ENCODE measurements at regions not wholly inside any gene's neighbourhood (a gene's known extent, or its start where the extent isn't known, plus 50 kb on each side); places are given as distances from the start of the nearest gene placed in this dataset.

DNA sequence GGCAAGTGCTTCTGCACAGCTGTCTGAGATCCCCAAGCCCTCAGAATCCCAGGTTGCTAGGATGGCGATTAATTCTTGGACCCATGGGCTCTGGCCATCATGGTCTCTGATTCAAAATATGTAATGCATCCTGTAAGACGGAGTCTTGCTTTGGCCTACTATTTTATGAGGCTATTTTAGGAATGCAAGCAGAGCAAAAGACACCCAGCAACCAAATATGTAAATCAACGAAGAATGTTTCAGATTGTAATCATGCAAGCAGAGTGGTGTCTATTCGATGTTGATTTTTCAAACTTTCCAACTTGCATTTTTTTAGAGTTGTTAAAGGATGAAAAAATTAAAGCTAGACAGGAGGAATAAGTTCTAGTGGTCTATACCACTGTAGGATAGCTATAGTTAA lies 154.8 kb downstream of the COL6A3 start:
- H3K4me3 Mint-ChIP-seq, result no peak overlapping the region
- peaks cover 5% of the 10 kb centered on the region for H3K4me1 Mint-ChIP-seq (ENCODE audit: low read depth)
- no peak for DNase-seq (ENCODE audit: low spot score)
- H3K27ac Mint-ChIP-seq, result no peak overlapping the region
- H3K36me3 Mint-ChIP-seq (ENCODE audit: low read depth), result no peaks in the 10 kb centered on the region
- H3K27me3 Mint-ChIP-seq (ENCODE audit: low read depth), result peaks cover 2% of the 10 kb centered on the region
- no peaks in the 10 kb centered on the region for H3K9me3 Mint-ChIP-seq

DNA sequence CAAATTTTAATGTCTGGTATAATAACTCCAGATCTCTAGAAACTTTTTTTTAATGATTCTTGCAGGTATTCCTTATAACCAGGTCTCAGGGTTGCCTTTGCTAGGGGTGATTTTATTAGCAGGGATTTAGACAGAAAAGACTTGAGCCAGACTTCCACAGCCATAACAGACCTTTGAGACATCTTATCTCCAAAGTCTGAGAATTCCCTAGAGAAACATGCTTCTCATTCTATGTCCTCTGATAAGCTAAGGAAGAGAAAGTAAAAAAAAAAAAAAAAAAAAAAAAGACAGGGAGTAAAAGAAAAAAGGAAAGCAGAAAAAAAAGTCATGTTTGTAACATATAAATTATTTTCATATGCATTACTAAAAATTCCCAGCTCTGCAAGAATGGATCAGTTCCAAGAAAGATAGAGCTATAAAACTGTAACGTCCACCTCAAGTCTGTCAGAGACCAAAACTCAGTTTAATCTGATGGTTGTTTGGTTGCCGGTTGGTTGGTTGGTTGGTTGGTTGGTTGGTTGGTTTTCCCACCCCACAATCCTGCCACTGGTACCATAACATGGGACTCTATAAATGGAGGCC lies 153.8 kb downstream of the COL6A3 start:
- no peak for DNase-seq (ENCODE audit: low spot score)
- Mint-ChIP-seq H3K4me1 (ENCODE audit: low read depth) (peaks cover 5% of the 10 kb centered on the region), H3K4me3 (no peak overlapping the region), H3K36me3 (ENCODE audit: low read depth) (no peaks in the 10 kb centered on the region), H3K9me3 (no peaks in the 10 kb centered on the region), H3K27ac (no peak overlapping the region), H3K27me3 (ENCODE audit: low read depth) (peaks cover 2% of the 10 kb centered on the region)

DNA sequence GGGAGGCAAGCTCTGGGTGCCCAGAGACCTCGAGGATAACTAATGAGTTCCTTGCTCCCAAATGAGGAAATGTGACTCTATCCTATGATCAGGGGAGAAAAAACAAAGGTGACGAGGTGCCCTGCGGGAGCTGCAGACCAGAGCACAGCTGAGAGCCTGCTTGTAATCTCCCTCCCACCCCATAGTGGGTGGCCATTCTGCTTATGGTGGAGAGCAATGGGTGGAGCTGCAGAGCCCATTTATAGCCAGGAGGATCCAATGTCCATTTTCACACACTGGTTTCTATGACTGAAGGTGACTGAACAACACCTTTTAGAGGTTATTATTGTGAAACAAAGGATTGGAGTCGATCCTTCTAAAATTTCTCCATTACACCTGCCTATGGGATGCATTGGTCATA lies 153.3 kb downstream of the COL6A3 start:
- Mint-ChIP-seq H3K36me3 (ENCODE audit: low read depth) (no peaks in the 10 kb centered on the region), H3K4me1 (ENCODE audit: low read depth) (peaks cover 5% of the 10 kb centered on the region), H3K9me3 (no peaks in the 10 kb centered on the region), H3K4me3 (no peak overlapping the region), H3K27ac (no peak overlapping the region), H3K27me3 (ENCODE audit: low read depth) (peaks cover 2% of the 10 kb centered on the region)
- DNase-seq (ENCODE audit: low spot score), result no peak

DNA sequence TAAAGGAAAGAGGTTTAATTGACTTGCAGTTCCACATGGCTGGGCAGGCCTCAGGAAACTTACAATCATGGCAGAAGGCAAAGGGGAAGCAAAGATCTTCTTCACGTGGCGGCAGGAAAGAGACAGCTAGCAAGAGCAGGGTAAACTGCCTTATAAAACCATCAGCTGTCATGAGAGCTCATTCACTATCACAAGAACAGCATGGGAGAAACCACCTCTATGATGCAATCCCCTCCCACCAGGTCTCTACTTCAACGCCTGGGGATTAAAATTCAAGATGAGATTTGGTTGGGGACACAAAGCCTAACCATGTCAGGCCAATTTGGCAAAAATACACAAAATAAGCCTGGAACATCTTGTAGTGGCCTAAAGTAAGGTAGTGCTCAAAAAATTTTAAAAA lies 152.6 kb downstream of the COL6A3 start:
- Mint-ChIP-seq H3K9me3 (no peaks in the 10 kb centered on the region), H3K36me3 (ENCODE audit: low read depth) (no peaks in the 10 kb centered on the region), H3K4me1 (ENCODE audit: low read depth) (peaks cover 5% of the 10 kb centered on the region), H3K27me3 (ENCODE audit: low read depth) (peaks cover 2% of the 10 kb centered on the region), H3K27ac (no peak overlapping the region), H3K4me3 (no peak overlapping the region)
- DNase-seq (ENCODE audit: low spot score), result no peak

DNA sequence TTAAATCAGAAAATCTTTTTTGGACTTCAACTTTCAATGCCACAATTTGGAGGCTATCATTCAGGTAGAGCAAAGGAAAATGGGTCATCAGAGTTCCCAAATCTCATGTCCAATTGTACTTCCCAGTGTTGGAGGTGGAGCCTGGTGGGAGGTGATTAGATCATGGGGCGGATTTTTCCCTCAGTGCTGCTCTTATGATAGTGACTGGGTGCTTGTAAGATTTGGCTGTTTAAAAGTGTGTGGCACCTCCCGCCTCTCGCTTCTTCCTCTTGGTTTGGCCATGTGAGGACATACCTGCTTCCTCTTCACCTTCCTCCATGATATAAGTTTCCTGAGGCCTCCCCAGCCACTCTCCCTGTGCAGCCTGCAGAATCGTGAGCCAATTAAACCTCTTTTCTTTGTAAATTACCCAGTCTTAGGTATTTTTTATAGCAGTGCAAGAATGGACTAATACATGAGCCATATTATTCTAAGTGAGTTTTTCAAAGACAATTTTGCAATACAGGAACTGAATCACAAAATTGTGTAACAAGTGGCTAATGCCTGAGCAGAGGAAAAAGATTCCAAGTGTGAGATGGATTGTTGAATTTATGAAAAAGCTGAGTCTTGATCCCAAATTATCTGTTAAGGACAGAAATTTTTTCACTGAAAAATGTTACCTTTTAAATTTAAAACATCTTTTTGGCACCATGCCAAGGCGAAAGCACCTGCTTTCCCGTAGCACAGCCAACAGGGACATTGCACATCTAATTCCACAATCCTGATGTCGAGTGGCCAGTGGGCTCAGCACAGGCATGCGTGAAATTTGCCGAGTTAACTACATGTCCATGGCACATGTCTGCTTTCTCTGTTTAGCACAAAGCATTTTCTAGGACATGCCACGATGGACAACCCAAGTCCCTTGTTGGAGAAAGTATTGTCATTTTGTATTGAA lies 150.9 kb downstream of the COL6A3 start:
- Mint-ChIP-seq H3K9me3 (no peaks in the 10 kb centered on the region), H3K4me1 (ENCODE audit: low read depth) (peaks cover 2% of the 10 kb centered on the region), H3K36me3 (ENCODE audit: low read depth) (no peaks in the 10 kb centered on the region), H3K27me3 (ENCODE audit: low read depth) (peaks cover 2% of the 10 kb centered on the region), H3K27ac (no peak overlapping the region), H3K4me3 (no peak overlapping the region)
- no peak for DNase-seq (ENCODE audit: low spot score)

DNA sequence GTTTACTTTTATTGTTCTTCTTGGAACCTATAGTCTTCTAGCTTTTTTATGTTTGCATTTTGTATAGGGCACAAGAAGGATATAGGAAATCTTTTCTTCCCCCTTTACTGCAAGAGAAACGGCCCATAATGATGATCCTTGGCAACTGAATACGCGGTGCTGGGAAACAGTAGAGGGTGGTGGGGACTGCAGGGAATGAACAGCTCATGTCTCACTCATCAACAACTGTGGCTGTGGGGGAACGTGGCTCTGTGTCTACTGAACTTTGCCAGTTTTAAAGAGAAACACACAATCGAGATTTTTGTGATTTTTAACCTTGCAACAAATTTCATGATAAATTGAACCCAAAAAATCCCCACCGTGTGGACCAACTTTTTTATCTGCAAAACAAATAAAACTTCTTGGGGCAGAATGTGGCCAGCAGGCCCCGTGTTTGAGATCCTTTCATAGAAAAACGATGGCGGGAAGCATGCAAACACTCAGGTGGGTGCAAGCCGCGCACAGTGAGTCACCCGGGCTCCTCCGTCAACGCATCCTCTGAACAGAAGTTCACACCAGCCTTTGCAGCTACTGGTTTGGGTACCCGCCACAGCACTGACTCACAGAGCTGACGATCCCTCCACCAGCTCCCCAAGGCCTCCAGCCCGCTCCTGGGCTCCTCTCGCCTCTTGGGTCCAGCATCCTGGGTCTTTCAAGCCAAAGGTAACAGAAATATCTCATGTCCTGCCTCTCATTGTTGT lies 149.3 kb downstream of the COL6A3 start:
- peaks cover 2% of the 10 kb centered on the region for H3K27me3 Mint-ChIP-seq (ENCODE audit: low read depth)
- no peaks in the 10 kb centered on the region for H3K36me3 Mint-ChIP-seq (ENCODE audit: low read depth)
- no peak for DNase-seq (ENCODE audit: low spot score)
- no peaks in the 10 kb centered on the region for H3K9me3 Mint-ChIP-seq
- H3K4me3 Mint-ChIP-seq, result no peak overlapping the region
- H3K27ac Mint-ChIP-seq, result no peak overlapping the region
- H3K4me1 Mint-ChIP-seq (ENCODE audit: low read depth), result no peaks in the 10 kb centered on the region

DNA sequence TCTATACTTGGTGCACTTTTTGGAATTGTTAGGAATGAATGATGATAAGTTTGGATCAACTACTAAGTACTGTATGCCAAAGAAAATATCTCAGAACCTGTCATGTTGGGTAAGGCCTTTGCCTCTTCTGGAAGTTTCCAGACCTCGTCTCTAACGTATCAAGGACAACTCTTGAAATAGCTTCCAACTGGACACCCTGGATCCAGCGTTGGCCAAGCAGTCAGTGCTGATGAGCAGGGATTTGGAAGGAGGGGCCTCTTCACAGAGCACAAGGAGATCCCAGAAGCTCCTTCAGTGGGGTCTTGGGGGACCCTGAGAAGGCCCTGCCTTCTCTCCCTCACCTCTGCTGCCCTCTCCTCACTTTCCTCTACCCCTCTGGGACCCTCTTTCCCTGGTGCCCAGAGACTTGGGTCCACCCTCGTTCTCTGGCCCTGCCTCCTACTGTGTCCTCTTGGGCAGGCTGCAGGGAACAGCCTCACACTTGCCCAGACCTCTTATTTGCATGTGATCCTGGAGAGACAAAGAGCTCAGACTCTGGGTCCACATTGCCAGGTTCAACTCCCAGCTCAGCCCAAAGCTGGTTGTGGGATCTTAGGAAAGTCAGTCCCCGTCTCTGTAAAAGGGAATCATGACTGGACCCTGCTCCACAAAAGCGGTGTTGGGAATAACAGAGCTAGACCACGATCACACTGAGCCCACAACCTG lies 145.8 kb downstream of the COL6A3 start:
- Mint-ChIP-seq H3K4me3 (no peak overlapping the region), H3K4me1 (ENCODE audit: low read depth) (no peaks in the 10 kb centered on the region), H3K36me3 (ENCODE audit: low read depth) (no peaks in the 10 kb centered on the region), H3K27me3 (ENCODE audit: low read depth) (peaks cover 7% of the 10 kb centered on the region), H3K27ac (no peak overlapping the region), H3K9me3 (no peaks in the 10 kb centered on the region)
- DNase-seq (ENCODE audit: low spot score), result no peak

DNA sequence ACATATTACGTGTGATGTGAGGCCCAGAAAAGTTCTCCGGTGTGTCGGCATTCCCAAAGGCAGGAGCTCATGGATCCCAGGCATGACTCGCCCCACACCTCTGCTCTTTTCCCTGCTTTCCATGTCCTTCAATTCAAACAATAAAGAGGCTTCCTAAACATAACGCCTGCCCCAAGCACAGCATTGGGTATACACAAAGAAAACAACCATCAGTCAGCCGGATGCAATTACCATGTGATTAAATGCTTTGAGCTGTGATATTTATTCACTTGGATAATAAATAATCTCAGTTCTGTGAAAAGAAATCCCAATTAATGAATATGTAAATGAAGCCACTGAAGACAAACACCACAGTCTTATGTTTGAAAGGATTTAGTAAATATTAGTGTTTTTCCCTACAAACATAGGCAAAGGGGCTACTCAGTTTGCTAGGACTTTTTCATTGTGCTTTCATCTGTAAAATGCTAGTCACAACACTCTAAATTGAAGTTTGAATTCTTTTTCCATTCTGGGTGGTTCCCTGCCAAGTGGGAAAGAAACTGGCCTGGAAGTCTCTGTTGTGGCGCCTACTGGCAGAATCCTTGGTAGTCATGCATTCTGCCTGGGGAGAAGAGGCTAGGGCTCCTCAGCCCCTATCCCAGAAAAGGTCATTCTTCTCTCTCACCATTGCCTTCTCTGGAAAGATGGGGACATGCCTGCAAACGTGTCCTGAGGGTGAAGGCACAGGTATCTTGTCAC lies 144.7 kb downstream of the COL6A3 start:
- H3K4me3 Mint-ChIP-seq, result no peak overlapping the region
- H3K9me3 Mint-ChIP-seq, result no peaks in the 10 kb centered on the region
- H3K27me3 Mint-ChIP-seq (ENCODE audit: low read depth), result peaks cover 7% of the 10 kb centered on the region
- H3K4me1 Mint-ChIP-seq (ENCODE audit: low read depth), result no peaks in the 10 kb centered on the region
- no peaks in the 10 kb centered on the region for H3K36me3 Mint-ChIP-seq (ENCODE audit: low read depth)
- no peak for DNase-seq (ENCODE audit: low spot score)
- no peak overlapping the region for H3K27ac Mint-ChIP-seq

DNA sequence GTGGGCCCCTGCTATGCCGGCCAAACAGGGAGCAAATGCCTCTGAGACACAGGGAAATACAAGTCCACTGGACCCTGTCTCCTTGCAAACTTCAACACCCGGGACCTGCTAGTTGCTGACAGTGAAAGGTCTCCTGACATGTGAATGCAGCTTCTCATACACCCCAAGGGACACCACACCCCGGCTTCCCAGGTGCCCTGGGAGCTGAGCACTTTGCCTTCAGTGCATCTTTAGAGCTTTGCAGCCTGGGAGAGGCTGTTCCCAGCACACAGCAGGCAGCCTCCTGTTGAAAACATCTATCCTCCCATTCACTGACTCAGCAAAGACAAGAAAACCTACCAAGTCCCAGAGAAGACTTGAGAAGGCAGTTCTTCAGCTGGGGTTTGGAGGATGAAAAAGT lies 143.4 kb downstream of the COL6A3 start:
- Mint-ChIP-seq H3K4me1 (ENCODE audit: low read depth) (no peaks in the 10 kb centered on the region), H3K27ac (no peak overlapping the region), H3K36me3 (ENCODE audit: low read depth) (no peaks in the 10 kb centered on the region), H3K4me3 (no peak overlapping the region), H3K27me3 (ENCODE audit: low read depth) (peaks cover 7% of the 10 kb centered on the region), H3K9me3 (no peaks in the 10 kb centered on the region)
- DNase-seq (ENCODE audit: low spot score), result no peak

DNA sequence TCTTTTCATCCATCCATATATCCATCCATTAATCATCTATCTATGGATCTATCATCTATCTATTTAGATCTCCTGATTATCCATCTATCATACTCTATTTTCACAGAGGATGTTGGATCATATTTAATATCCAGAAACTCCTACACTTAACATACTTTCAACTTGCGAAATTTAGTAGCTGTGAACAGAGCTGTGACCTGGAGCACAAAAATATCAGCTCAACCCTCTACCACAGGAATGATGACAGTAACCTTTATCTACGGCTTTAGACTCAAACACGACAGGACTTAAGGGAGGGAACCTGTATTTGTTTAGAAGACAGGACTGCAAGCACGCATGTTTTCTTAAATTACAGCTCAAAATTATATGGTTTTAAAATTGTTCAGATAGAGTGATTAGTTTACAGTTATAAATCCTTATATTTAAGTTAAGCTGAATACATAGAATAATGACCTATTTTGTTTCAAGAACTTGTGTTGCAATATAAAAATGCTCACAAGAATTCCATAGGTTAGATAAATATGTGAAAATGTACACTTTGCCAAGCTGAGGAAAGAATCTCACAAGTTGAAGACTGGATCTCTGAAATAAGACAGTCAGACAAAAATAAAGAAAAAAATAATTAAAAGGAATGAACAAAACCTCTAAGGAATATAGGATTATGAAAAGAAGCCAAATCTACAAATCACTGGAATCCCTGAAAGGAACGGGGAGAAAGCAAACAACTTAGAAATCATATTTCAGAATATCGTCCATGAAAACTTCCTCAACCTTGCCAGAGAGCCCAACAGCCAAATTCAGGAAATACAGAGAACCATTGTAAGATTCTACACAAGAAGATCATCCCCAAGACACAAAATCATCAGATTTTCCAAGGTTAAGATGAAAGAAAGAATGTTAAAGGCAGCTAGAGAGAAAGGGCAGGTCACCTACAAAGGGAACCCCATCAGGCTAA lies 142.0 kb downstream of the COL6A3 start:
- no peak overlapping the region for H3K4me3 Mint-ChIP-seq
- no peaks in the 10 kb centered on the region for H3K36me3 Mint-ChIP-seq (ENCODE audit: low read depth)
- no peak overlapping the region for H3K27ac Mint-ChIP-seq
- no peak for DNase-seq (ENCODE audit: low spot score)
- peaks cover 9% of the 10 kb centered on the region for H3K27me3 Mint-ChIP-seq (ENCODE audit: low read depth)
- no peaks in the 10 kb centered on the region for H3K4me1 Mint-ChIP-seq (ENCODE audit: low read depth)
- no peaks in the 10 kb centered on the region for H3K9me3 Mint-ChIP-seq

Data from T-helper 2 cell treated with Interferon-gamma antibody and Interleukin-4, amounts not matched to agents 5 μg/mL and 100 μg/mL, for 36 hours (primary cell).